MM.1S (cell line): ENCODE measurements at regions not wholly inside any gene's neighbourhood (a gene's known extent, or its start where the extent isn't known, plus 50 kb on each side); places are given as distances from the start of the nearest gene placed in this dataset.

ENCODE experiments used
- DNase-seq: peaks from one replicate; pipeline ENCODE4 v3.0.0-alpha.2; 2015
- H2AFZ ChIP-seq: fragments of 300-600 bp; sonication (generic); 2 replicates; pipeline ENCODE4 v1.6.0; 2016; ENCODE audit warnings: antibody characterized with exemption, low read length
- H3F3A ChIP-seq: fragments of 300-600 bp; sonication (generic); 2 replicates; pipeline ENCODE4 v1.6.1; 2016; ENCODE audit warnings: mild to moderate bottlenecking, antibody characterized with exemption, low read length, moderate library complexity, mixed read lengths; ENCODE audit not compliant: insufficient read depth
- H3K27ac ChIP-seq: fragments of 300-600 bp; sonication (generic); 2 replicates; pipeline ENCODE4 v1.5.1; 2016; ENCODE audit warnings: mild to moderate bottlenecking, low read length
- H3K27me3 ChIP-seq: fragments of 300-600 bp; sonication (generic); replicated peaks from 2 replicates; pipeline ENCODE4 v1.6.0; 2016; ENCODE audit warnings: low read length; ENCODE audit not compliant: insufficient read depth
- H3K36me3 ChIP-seq: fragments of 300-600 bp; sonication (generic); replicated peaks from 2 replicates; pipeline ENCODE4 v1.6.1; 2016; ENCODE audit warnings: mild to moderate bottlenecking, low read length, mixed read lengths; ENCODE audit not compliant: insufficient read depth
- H3K4me1 ChIP-seq: fragments of 300-600 bp; sonication (generic); 2 replicates; pipeline ENCODE4 v1.6.1; 2016; ENCODE audit warnings: low read length, mixed read lengths
- H3K4me2 ChIP-seq: fragments of 300-600 bp; sonication (generic); 2 replicates; pipeline ENCODE4 v1.6.0; 2016; ENCODE audit warnings: low read depth, low read length
- H3K4me3 ChIP-seq: fragments of 300-600 bp; sonication (generic); 2 replicates; pipeline ENCODE4 v1.5.1; 2016; ENCODE audit warnings: low read length, mixed read lengths
- H3K79me2 ChIP-seq: fragments of 300-600 bp; sonication (generic); 2 replicates; pipeline ENCODE4 v1.6.1; 2016; ENCODE audit warnings: mixed run types, low read length, mixed read lengths
- H3K9ac ChIP-seq: fragments of 300-600 bp; sonication (generic); 2 replicates; pipeline ENCODE4 v1.6.1; 2016; ENCODE audit warnings: low read length, mixed read lengths
- H3K9me2 ChIP-seq: fragments of 300-600 bp; sonication (generic); replicated peaks from 2 replicates; pipeline ENCODE4 v1.6.1; 2016; ENCODE audit warnings: mild to moderate bottlenecking, low read length, mixed read lengths; ENCODE audit not compliant: insufficient read depth
- H3K9me3 ChIP-seq: fragments of 300-600 bp; sonication (generic); replicated peaks from 2 replicates; pipeline ENCODE4 v1.6.1; 2016; ENCODE audit warnings: mild to moderate bottlenecking, low read length, mixed read lengths; ENCODE audit not compliant: insufficient read depth
- H4K20me1 ChIP-seq: fragments of 300-600 bp; sonication (generic); 2 replicates; pipeline ENCODE4 v1.6.1; 2016; ENCODE audit warnings: mild to moderate bottlenecking, low read length, moderate library complexity, mixed read lengths; ENCODE audit not compliant: insufficient read depth
- EZH2 ChIP-seq: fragments of 300-600 bp; sonication (generic); optimal IDR thresholded peaks from 2 replicates; pipeline ENCODE3; 2017; ENCODE audit warnings: low read depth, mild to moderate bottlenecking, antibody characterized with exemption, low read length, mixed read lengths
- EZH2phosphoT487 ChIP-seq: fragments of 300-600 bp; sonication (generic); IDR thresholded peaks from 2 replicates; pipeline ENCODE4 v1.6.1; 2018; ENCODE audit warnings: antibody characterized with exemption, low read length
- TF ChIP-seq, protein P1 (sequence below): fragments of 300-600 bp; sonication (generic); IDR thresholded peaks from 2 replicates; pipeline ENCODE4 v1.5.1; 2016; ENCODE audit warnings: antibody characterized with exemption, low read length, mixed read lengths

DNA sequence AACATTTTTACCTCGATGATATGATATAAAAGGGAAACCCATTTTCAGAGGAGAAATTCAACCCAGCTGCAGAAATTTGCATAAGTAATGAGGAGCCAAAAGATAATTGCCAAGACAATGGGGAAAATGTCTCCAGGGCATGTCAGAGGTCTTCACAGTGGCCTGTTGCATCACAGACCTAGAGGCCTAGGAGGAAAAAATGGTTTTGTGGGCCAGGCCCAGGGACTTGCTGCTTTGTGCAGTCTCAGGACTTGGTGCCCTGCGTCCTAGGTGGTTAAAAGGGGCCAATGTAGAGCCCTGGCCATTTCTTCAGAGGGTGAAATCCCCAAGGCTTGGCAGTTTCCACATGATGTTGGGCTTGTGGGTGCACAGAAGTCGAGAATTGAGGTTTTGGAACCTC, 106.9 kb downstream of the CPXCR1 start:
- Histone ChIP-seq H3K79me2 (no peaks in the 10 kb centered on the region), H3K9ac (no peak overlapping the region), H3K9me3 (no peaks in the 10 kb centered on the region), H3K4me1 (no peaks in the 10 kb centered on the region), H2AFZ (no peak overlapping the region), H3K27me3 (no peaks in the 10 kb centered on the region), H3K4me3 (no peak overlapping the region), H3F3A (no peaks in the 10 kb centered on the region), H4K20me1 (no peaks in the 10 kb centered on the region), H3K36me3 (no peaks in the 10 kb centered on the region), H3K27ac (no peak overlapping the region), H3K9me2 (no peaks in the 10 kb centered on the region), H3K4me2 (no peak overlapping the region)
- no peak for DNase-seq
- no peak for TF ChIP-seq EZH2
- TF ChIP-seq EZH2phosphoT487 = no peak
- TF ChIP-seq, protein P1, sequence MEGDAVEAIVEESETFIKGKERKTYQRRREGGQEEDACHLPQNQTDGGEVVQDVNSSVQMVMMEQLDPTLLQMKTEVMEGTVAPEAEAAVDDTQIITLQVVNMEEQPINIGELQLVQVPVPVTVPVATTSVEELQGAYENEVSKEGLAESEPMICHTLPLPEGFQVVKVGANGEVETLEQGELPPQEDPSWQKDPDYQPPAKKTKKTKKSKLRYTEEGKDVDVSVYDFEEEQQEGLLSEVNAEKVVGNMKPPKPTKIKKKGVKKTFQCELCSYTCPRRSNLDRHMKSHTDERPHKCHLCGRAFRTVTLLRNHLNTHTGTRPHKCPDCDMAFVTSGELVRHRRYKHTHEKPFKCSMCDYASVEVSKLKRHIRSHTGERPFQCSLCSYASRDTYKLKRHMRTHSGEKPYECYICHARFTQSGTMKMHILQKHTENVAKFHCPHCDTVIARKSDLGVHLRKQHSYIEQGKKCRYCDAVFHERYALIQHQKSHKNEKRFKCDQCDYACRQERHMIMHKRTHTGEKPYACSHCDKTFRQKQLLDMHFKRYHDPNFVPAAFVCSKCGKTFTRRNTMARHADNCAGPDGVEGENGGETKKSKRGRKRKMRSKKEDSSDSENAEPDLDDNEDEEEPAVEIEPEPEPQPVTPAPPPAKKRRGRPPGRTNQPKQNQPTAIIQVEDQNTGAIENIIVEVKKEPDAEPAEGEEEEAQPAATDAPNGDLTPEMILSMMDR = no peak

DNA sequence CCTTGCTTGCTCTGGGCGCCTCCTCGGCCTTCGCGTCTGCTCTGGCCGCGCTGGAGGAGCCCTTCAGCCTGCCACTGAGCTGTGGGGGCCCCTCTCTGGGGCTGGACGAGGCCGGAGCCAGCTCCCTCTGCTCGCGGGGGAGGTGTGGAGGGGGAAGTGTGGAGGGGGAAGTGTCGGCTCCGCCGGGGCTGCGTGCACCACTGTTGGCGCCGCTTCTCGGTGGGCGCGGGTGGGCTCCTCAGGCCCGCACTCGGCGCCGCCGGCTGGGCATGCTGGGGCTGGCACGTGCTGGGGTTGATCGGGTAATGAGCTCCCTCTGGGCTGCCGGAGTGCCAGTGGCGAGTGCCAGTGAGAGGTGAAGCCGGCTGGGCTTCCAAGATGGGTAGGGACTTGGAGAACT, 116.7 kb downstream of the CPXCR1 start:
- no peak overlapping the region for H3K4me3 ChIP-seq
- TF ChIP-seq EZH2phosphoT487 (no peak), EZH2 (no peak)
- TF ChIP-seq, protein P1 = no peak
- DNase-seq = no peak
- peaks cover 9% of the 10 kb centered on the region; the same call in 1 of the 2 replicates for H3K4me1 ChIP-seq
- H3K9ac ChIP-seq = no peak overlapping the region
- no peaks in the 10 kb centered on the region for H3K79me2 ChIP-seq
- H3K36me3 ChIP-seq = no peaks in the 10 kb centered on the region
- no peak overlapping the region for H3K27ac ChIP-seq
- H4K20me1 ChIP-seq = no peaks in the 10 kb centered on the region
- H2AFZ ChIP-seq = no peak overlapping the region
- no peaks in the 10 kb centered on the region for H3K9me3 ChIP-seq
- no peak overlapping the region for H3K4me2 ChIP-seq
- H3F3A ChIP-seq = no peaks in the 10 kb centered on the region
- no peaks in the 10 kb centered on the region for H3K27me3 ChIP-seq
- H3K9me2 ChIP-seq = no peaks in the 10 kb centered on the region

DNA sequence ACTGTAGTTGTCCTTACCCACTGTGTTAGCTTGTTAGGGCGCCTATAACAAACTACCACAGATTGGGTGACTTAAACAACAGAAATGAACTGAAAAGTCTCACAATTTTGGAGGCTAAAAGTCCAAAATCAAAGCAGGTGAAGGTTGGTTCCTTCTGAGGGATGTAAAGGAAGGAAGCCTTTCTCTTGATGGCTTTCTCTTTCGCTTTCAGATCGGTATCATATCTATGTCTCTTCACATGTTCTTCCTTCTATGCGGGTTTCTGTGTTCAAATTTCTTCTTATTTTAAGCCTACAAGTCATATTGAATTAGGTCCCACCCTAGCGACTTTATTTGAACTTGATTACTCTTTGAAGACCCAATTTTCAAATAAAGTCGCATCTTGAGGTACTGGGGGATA, 118.6 kb downstream of the CPXCR1 start:
- peak; percentile 71 for DNase-seq
- no peak overlapping the region for H3K9ac ChIP-seq
- H3K79me2 ChIP-seq = no peaks in the 10 kb centered on the region
- no peaks in the 10 kb centered on the region for H3K9me2 ChIP-seq
- no peaks in the 10 kb centered on the region for H4K20me1 ChIP-seq
- H3F3A ChIP-seq = no peaks in the 10 kb centered on the region
- peaks cover 9% of the 10 kb centered on the region; the same call in 1 of the 2 replicates for H3K4me1 ChIP-seq
- TF ChIP-seq EZH2phosphoT487 (no peak), EZH2 (no peak)
- TF ChIP-seq, protein P1 = no peak
- H3K27ac ChIP-seq = no peak overlapping the region
- H3K27me3 ChIP-seq = no peaks in the 10 kb centered on the region
- peak overlapping the region; percentile 14 for H3K4me2 ChIP-seq
- H2AFZ ChIP-seq = no peak overlapping the region
- H3K36me3 ChIP-seq = no peaks in the 10 kb centered on the region
- peak overlapping the region; percentile 5; the same call in 1 of the 2 replicates for H3K4me3 ChIP-seq
- H3K9me3 ChIP-seq = no peaks in the 10 kb centered on the region
